ENCODE measurements at regions not wholly inside any gene's neighbourhood (a gene's known extent, or its start where the extent isn't known, plus 50 kb on each side); places are given as distances from the start of the nearest gene placed in this dataset.

DNA sequence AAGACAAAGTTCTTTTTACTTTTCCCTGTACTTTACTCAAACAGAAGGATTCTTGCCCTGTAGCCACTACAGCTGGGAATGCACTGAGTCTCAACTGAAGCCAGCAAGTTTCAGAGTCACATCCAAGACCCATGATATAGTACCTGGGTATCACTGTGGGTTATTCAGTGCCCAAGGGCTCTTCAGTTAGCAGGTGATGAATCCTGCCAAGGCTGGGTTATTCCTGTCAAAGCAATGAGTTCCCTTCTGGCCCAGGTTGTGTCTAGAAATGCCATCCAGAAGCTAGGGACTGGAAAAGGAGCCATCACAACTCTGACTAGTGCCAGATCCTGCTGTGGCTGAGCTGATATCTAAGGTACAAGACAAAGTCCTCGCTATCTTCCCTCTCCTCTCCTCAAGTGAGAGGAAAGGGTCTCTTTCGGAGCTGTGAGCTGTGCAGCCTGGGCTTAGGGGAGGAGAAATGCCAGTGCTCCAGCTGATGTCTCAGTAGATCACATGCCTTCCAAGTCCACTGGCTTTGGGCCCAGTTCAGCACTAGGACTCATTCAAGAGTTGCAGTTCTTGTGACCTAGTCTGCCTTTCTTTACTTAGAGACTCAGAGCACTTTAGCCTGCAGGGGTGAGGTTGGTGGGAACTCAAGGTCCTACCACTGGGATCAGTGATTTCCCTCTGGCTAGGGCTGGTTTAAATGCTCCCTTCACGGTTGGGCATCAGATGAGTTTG lies 369.4 kb downstream of the TBX15 start:
- intact Hi-C loops (cut with DNase I) = no loop called here
- ATAC-seq = no peak

DNA sequence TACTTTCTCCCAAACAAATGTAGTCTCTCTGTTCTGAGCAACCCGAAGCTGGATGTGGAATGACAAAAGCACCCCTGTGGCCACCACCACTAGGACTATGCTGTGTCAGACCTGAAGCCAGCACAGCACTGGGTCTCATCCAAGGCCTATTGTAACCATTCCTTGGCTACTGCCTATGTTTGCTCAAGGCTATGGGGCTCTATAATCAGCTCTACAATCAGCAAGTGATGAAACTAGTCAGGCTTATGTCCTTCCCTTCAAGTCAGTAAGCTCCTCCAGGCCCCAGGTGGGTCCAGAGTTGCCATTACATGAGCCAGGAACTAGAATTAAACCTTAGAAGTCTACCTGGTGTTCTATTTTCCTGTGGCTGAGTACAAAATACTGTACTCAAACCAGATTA lies 370.2 kb downstream of the TBX15 start:
- no peak overlapping the region for H3K27ac ChIP-seq
- DNase-seq (no peak), ATAC-seq (no peak)
- H3K27me3 ChIP-seq = no peaks in the 10 kb centered on the region
- no peaks in the 10 kb centered on the region for H3K36me3 ChIP-seq
- intact Hi-C loops (cut with DNase I) = no loop called here
- 0% methylated on average over 1 of the region's 1 CpG for WGBS (ENCODE audit: insufficient coverage, low coverage, low lambda C conversion rate, missing lambda C conversion rate)
- H3K4me1 ChIP-seq = no peaks in the 10 kb centered on the region
- no peak for TF ChIP-seq POLR2A (IDR thresholded peaks at IDR 0.05)
- TF ChIP-seq, protein P1, sequence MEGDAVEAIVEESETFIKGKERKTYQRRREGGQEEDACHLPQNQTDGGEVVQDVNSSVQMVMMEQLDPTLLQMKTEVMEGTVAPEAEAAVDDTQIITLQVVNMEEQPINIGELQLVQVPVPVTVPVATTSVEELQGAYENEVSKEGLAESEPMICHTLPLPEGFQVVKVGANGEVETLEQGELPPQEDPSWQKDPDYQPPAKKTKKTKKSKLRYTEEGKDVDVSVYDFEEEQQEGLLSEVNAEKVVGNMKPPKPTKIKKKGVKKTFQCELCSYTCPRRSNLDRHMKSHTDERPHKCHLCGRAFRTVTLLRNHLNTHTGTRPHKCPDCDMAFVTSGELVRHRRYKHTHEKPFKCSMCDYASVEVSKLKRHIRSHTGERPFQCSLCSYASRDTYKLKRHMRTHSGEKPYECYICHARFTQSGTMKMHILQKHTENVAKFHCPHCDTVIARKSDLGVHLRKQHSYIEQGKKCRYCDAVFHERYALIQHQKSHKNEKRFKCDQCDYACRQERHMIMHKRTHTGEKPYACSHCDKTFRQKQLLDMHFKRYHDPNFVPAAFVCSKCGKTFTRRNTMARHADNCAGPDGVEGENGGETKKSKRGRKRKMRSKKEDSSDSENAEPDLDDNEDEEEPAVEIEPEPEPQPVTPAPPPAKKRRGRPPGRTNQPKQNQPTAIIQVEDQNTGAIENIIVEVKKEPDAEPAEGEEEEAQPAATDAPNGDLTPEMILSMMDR (IDR thresholded peaks at IDR 0.05) = no peak
- H3K9me3 ChIP-seq = no peaks in the 10 kb centered on the region
- no peak overlapping the region for H3K4me3 ChIP-seq

More for the DNA sequence above, 369.4 kb downstream of the TBX15 start:
- Histone ChIP-seq H3K9me3 (no peaks in the 10 kb centered on the region), H3K27me3 (no peaks in the 10 kb centered on the region), H3K4me3 (no peak overlapping the region), H3K36me3 (no peaks in the 10 kb centered on the region), H3K4me1 (no peaks in the 10 kb centered on the region), H3K27ac (no peak overlapping the region)
- WGBS (ENCODE audit: insufficient coverage, low coverage, low lambda C conversion rate, missing lambda C conversion rate) = 14% methylated on average over 2 of the region's 3 CpGs
- no peak for DNase-seq
- TF ChIP-seq POLR2A (IDR thresholded peaks at IDR 0.05) = no peak
- TF ChIP-seq, protein P1 (IDR thresholded peaks at IDR 0.05) = no peak

DNA sequence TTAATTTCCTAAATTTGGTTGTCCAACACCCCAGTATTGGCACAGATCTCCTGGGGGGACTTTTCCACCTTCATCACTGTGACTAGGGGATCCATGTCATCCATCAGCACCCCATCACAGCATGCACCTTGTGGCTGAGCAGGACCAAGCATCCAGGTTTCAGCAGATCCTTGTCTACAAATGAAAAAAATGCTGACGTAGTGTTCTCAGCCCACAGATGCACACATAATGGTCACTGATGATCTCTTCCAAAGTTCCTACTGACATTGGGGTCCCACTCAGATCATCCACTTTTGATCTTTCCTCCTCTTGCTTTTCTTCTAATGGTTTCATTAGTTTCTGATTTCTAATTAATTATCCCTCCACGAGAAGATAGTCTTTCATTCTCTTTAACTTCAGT lies 373.1 kb downstream of the TBX15 start:
- ATAC-seq (no peak), DNase-seq (no peak)
- intact Hi-C loops (cut with DNase I) = no loop called here
- Histone ChIP-seq H3K27me3 (no peaks in the 10 kb centered on the region), H3K4me3 (no peak overlapping the region), H3K4me1 (no peaks in the 10 kb centered on the region), H3K36me3 (no peaks in the 10 kb centered on the region), H3K27ac (no peak overlapping the region), H3K9me3 (no peaks in the 10 kb centered on the region)
- TF ChIP-seq, protein P1 (IDR thresholded peaks at IDR 0.05) = no peak
- TF ChIP-seq POLR2A (IDR thresholded peaks at IDR 0.05) = no peak
- WGBS (ENCODE audit: insufficient coverage, low coverage, low lambda C conversion rate, missing lambda C conversion rate) = 54% methylated on average over 2 of the region's 2 CpGs

DNA sequence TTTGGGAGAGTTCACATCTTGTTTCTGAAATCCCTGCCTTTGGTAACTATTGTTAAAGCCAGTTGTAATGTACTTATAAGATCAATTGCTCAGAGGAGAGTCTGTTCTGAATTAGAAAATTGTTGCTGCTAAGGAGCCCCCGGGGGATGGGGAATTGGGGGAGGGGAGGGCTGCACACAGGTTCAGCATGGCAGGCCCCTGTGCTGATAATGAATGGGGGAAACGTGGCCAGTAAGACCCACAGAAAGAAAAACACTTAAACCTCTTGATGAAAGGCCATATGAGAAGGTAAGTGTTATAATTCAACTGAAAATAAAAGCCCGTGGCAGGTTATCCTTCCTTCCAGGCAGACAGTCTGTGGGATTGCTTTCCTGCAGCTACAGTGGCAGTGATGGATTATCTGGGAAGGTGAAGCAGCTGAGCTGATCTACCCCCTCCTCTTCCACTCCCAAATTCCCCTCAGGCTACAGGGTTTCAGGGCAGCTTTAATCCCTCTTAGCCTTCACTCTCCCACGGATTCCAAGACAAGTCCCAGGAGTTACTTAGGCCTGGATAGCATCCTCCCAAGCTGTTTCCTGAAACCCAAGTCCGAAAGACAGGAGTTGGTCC lies 398.8 kb downstream of the TBX15 start:
- no peak overlapping the region for H3K4me3 ChIP-seq
- H3K27ac ChIP-seq = no peak overlapping the region
- DNase-seq (no peak), ATAC-seq (no peak)
- H3K4me1 ChIP-seq = no peaks in the 10 kb centered on the region
- no peaks in the 10 kb centered on the region for H3K36me3 ChIP-seq
- intact Hi-C loops (cut with DNase I) = no loop called here
- H3K27me3 ChIP-seq = no peaks in the 10 kb centered on the region
- no peaks in the 10 kb centered on the region for H3K9me3 ChIP-seq
- 23% methylated on average over 5 of the region's 5 CpGs for WGBS (ENCODE audit: insufficient coverage, low coverage, low lambda C conversion rate, missing lambda C conversion rate)
- TF ChIP-seq, protein P1 (IDR thresholded peaks at IDR 0.05) = no peak
- TF ChIP-seq POLR2A (IDR thresholded peaks at IDR 0.05) = no peak
